CD4-positive, CD25-positive, alpha-beta regulatory T cell (primary cell): ENCODE measurements at regions not wholly inside any gene's neighbourhood (a gene's known extent, or its start where the extent isn't known, plus 50 kb on each side); places are given as distances from the start of the nearest gene placed in this dataset.
A peak's percentile ranks its signal among the peaks of the same experiment; 100 is the strongest.
"Not testable (repeated sequence)": the region's sequence is repeated elsewhere in the genome, so short reads cannot be mapped to it uniquely, and the experiment has no call there.

Experiments
- ATAC-seq, 2 donors: fragments of 150-1000 bp; cut with Tn5 transposase; one replicate each; pipeline ENCODE4 v1.10.0; 2021; ENCODE audit warnings: low read depth in 2 of 2, moderate number of reproducible peaks in 2 of 2, moderate library complexity in 1 of 2
- DNase-seq, 3 donors: peaks; one replicate each; pipeline versions ENCODE4 v3.0.0 to v3.0.0-alpha.2; 2012 to 2022; ENCODE audit warnings: mixed read lengths in 1 of 3
- H3K27ac ChIP-seq: one replicate; pipeline ENCODE4 v1.7.0; 2013; ENCODE audit warnings: mild to moderate bottlenecking, low read length; ENCODE audit not compliant: insufficient read depth, poor library complexity, severe bottlenecking
- H3K27me3 ChIP-seq: one replicate; pipeline ENCODE4 v1.7.0; 2013; ENCODE audit warnings: low read length; ENCODE audit not compliant: control insufficient read depth, insufficient read depth
- H3K36me3 ChIP-seq: one replicate; pipeline ENCODE4 v1.7.0; 2013; ENCODE audit warnings: mild to moderate bottlenecking, low read length, moderate library complexity; ENCODE audit not compliant: control insufficient read depth, insufficient read depth
- H3K4me1 ChIP-seq: 2 replicates; pipeline ENCODE4 v1.7.0; 2013; ENCODE audit warnings: mild to moderate bottlenecking, low read length; ENCODE audit not compliant: insufficient read depth, control insufficient read depth, poor library complexity, severe bottlenecking
- H3K4me3 ChIP-seq: one replicate; pipeline ENCODE4 v1.7.0; 2013; ENCODE audit warnings: low read depth, mild to moderate bottlenecking, low read length, moderate library complexity
- H3K9me3 ChIP-seq, 2 experiments: 1 replicate in 1 of 2; 2 replicates in 1 of 2; pipeline ENCODE4 v1.7.0; 2013; ENCODE audit warnings: low read length in 2 of 2, mild to moderate bottlenecking in 1 of 2, moderate library complexity in 1 of 2; ENCODE audit not compliant: control insufficient read depth in 2 of 2
- H3K27ac Mint-ChIP-seq, 3 donors: one replicate each; pipeline ENCODE4 v1.8.0; 2020 to 2022; ENCODE audit warnings: mild to moderate bottlenecking in 3 of 3, mixed read lengths in 3 of 3, moderate library complexity in 2 of 3
- H3K27me3 Mint-ChIP-seq: one replicate; pipeline ENCODE4 v1.8.0; 2022; ENCODE audit warnings: mild to moderate bottlenecking, mixed read lengths
- H3K36me3 Mint-ChIP-seq: one replicate; pipeline ENCODE4 v1.8.0; 2020; ENCODE audit warnings: mixed read lengths
- H3K4me1 Mint-ChIP-seq, 4 donors: one replicate each; pipeline ENCODE4 v1.8.0; 2020 to 2022; ENCODE audit warnings: mixed read lengths in 4 of 4, mild to moderate bottlenecking in 1 of 4
- H3K4me3 Mint-ChIP-seq, 4 donors: one replicate each; pipeline ENCODE4 v1.8.0; 2020 to 2022; ENCODE audit warnings: mild to moderate bottlenecking in 4 of 4, mixed read lengths in 4 of 4, moderate library complexity in 3 of 4
- H3K9me3 Mint-ChIP-seq, 7 donors: one replicate each; pipeline ENCODE4 v1.8.0; 2020 to 2022; ENCODE audit warnings: mixed read lengths in 7 of 7, mild to moderate bottlenecking in 3 of 7, moderate library complexity in 2 of 7

- H3K4me3 Mint-ChIP-seq = no peak overlapping the region
- Histone ChIP-seq H3K27me3 (no peaks in the 10 kb centered on the region), H3K4me1 (no peaks in the 10 kb centered on the region), H3K9me3 (no peaks in the 10 kb centered on the region), H3K27ac (no peak overlapping the region), H3K36me3 (no peaks in the 10 kb centered on the region), H3K4me3 (no peak overlapping the region)
- no peak overlapping the region for H3K27ac Mint-ChIP-seq
- H3K27me3 Mint-ChIP-seq = no peaks in the 10 kb centered on the region
- H3K9me3 Mint-ChIP-seq = peaks cover 0 to 5% (median under 1%) of the 10 kb centered on the region in 7 donors
- DNase-seq = peak in 1 of 3 donors; percentile 44
- ATAC-seq = no peak
- H3K36me3 Mint-ChIP-seq = no peaks in the 10 kb centered on the region
- H3K4me1 Mint-ChIP-seq = no peaks in the 10 kb centered on the region
These were observed 610.4 kb downstream of the IPMK start for GRCh38 chr10:57657164-57657765.

DNA sequence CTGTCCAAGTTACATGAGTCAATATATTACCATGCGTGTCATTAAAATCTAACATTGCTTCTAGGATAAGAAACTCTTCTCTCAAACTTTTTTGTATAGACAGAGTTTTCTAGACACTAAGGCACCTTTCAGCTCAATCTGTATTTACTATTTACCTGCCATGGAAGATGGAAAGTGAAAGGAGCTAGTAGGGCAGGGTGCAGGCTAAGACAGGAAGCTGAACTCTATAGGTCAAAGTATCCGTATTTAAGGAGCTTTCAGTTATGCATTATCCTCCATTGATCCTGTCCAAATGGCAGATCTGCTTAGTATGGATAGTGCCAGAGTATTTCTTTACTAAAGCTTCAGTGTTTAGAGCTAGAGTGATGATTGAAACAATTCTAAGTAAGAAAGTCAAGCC lies 612.8 kb downstream of the IPMK start:
- Histone ChIP-seq H3K27me3 (no peaks in the 10 kb centered on the region), H3K9me3 (no peaks in the 10 kb centered on the region), H3K27ac (no peak overlapping the region), H3K4me3 (no peak overlapping the region), H3K4me1 (no peaks in the 10 kb centered on the region), H3K36me3 (no peaks in the 10 kb centered on the region)
- Mint-ChIP-seq H3K4me1 (no peaks in the 10 kb centered on the region), H3K4me3 (no peak overlapping the region), H3K27ac (no peak overlapping the region), H3K27me3 (no peaks in the 10 kb centered on the region), H3K9me3 (peaks cover 0 to 5% (median 3%) of the 10 kb centered on the region in 7 donors), H3K36me3 (no peaks in the 10 kb centered on the region)
- no peak for ATAC-seq
- DNase-seq = no peak

GRCh38 chr10:57645108-57645507 lies 622.6 kb downstream of the IPMK start:
- not testable (repeated sequence) for ATAC-seq, H3K27me3 ChIP-seq, H3K4me1 Mint-ChIP-seq, H3K4me3 Mint-ChIP-seq, DNase-seq, H3K9me3 ChIP-seq, H3K36me3 ChIP-seq, H3K36me3 Mint-ChIP-seq, H3K27ac ChIP-seq, H3K4me1 ChIP-seq, H3K27me3 Mint-ChIP-seq, H3K4me3 ChIP-seq, H3K27ac Mint-ChIP-seq
- peaks cover 0 to 10% (median 4%) of the 10 kb centered on the region in 7 donors for H3K9me3 Mint-ChIP-seq

DNA sequence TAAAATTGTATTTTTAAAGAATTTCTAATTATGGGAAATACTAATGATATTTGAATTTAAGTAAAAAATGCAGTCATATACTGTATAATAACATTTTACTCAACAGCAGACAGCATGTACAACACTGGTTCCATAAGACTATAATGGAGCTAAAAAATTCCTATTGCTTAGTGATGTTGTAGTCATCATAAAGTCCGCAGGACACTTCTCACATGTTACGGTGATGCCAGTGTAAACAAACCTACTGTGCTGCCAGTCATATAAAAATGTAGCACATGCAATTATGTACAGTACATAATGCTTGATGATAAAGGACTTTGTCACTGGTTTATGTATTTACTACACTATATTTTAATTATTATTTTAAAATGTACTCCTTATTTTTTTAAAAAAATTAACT lies 629.3 kb downstream of the IPMK start:
- no peaks in the 10 kb centered on the region for H3K36me3 ChIP-seq

DNA sequence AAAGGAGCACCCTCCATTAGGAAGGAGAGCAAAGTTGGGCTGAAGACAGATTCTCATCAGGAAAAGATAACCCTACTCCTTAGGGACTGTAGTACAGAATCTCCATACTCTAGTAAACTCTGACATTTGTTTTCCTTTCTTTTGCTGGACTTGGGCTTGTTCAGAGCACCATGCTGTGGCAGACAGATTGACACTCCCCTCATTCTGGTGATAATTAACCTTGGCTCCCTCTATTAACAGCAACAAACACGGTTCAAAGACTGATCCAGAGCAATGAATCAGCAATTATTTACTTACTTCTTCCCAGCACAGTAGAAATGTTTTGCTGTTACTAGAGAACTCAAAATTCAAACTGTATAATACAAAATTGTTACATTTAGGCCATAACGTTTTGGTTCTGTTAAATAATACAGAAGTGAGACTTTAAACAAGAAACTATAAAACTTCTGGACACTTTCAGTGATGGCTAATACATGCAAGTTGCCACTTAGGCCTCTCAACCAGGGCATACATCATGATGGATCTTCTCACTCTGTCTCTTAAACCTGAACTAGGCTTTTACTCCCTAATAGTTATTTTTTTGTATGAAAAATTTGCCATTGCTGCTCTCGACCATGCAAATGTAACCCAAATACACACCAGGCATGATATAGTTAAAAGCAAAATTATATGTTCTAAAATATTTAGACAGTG lies 639.0 kb downstream of the IPMK start:
- Mint-ChIP-seq H3K9me3 (peaks cover 0 to 6% (median 3%) of the 10 kb centered on the region in 7 donors), H3K4me3 (no peak overlapping the region), H3K4me1 (no peaks in the 10 kb centered on the region), H3K27me3 (no peaks in the 10 kb centered on the region), H3K27ac (no peak overlapping the region), H3K36me3 (no peaks in the 10 kb centered on the region)
- H3K4me3 ChIP-seq = no peak overlapping the region
- H3K27me3 ChIP-seq = no peaks in the 10 kb centered on the region
- H3K9me3 ChIP-seq = no peaks in the 10 kb centered on the region
- no peaks in the 10 kb centered on the region for H3K4me1 ChIP-seq
- no peak overlapping the region for H3K27ac ChIP-seq
- H3K36me3 ChIP-seq = no peaks in the 10 kb centered on the region
- no peak for ATAC-seq
- no peak for DNase-seq

More for the DNA sequence above, 629.3 kb downstream of the IPMK start:
- no peak overlapping the region for H3K27ac ChIP-seq
- H3K27me3 ChIP-seq = no peaks in the 10 kb centered on the region
- Mint-ChIP-seq H3K4me3 (no peak overlapping the region), H3K4me1 (no peaks in the 10 kb centered on the region), H3K9me3 (peaks cover 0 to 5% (median 2%) of the 10 kb centered on the region in 7 donors), H3K36me3 (no peaks in the 10 kb centered on the region), H3K27me3 (no peaks in the 10 kb centered on the region), H3K27ac (no peak overlapping the region)
- H3K4me3 ChIP-seq = no peak overlapping the region
- H3K9me3 ChIP-seq = no peaks in the 10 kb centered on the region
- DNase-seq = no peak
- no peaks in the 10 kb centered on the region for H3K4me1 ChIP-seq
- ATAC-seq = no peak

DNA sequence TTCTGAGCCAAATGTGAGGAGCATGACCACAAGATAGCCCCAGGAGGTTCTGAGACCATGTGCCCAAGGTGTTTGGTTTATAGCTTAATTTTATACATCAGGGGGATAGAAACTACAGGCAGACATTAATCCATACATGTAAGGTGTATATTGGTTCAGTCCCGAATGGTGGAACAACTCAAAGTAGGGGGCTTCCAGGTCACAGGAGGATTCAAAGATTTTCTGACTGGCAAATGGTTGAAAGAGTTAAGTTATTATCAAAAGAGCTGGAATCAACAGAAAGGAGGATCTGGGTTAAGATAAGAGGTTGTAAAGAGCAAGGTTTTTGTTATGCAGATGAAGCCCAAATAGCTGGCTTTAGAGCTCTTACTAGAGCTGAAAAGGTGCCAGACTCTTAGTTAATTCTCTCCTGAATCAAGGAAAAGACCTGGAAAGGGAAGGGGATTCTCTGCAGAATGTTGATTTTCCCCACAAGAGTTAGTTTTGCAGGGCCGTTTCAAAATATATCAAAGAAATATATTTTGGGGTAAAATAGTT lies 640.0 kb downstream of the IPMK start:
- H3K36me3 ChIP-seq = no peaks in the 10 kb centered on the region
- H3K4me3 ChIP-seq = no peak overlapping the region
- H3K27ac ChIP-seq = no peak overlapping the region
- no peak overlapping the region for H3K4me3 Mint-ChIP-seq
- no peaks in the 10 kb centered on the region for H3K36me3 Mint-ChIP-seq
- H3K27me3 Mint-ChIP-seq = no peaks in the 10 kb centered on the region
- no peaks in the 10 kb centered on the region for H3K27me3 ChIP-seq
- DNase-seq (no peak), ATAC-seq (no peak)
- peaks cover 0 to 4% (median 3%) of the 10 kb centered on the region in 7 donors for H3K9me3 Mint-ChIP-seq
- no peaks in the 10 kb centered on the region for H3K4me1 ChIP-seq
- no peaks in the 10 kb centered on the region for H3K4me1 Mint-ChIP-seq
- no peak overlapping the region for H3K27ac Mint-ChIP-seq
- H3K9me3 ChIP-seq = no peaks in the 10 kb centered on the region

- Mint-ChIP-seq H3K36me3 (no peaks in the 10 kb centered on the region), H3K27ac (no peak overlapping the region), H3K4me3 (no peak overlapping the region), H3K27me3 (no peaks in the 10 kb centered on the region), H3K9me3 (peaks cover 0 to 8% (median 3%) of the 10 kb centered on the region in 7 donors), H3K4me1 (no peaks in the 10 kb centered on the region)
- no peak for ATAC-seq
- H3K4me1 ChIP-seq = no peaks in the 10 kb centered on the region
- no peaks in the 10 kb centered on the region for H3K36me3 ChIP-seq
- no peak overlapping the region for H3K27ac ChIP-seq
- no peaks in the 10 kb centered on the region for H3K27me3 ChIP-seq
- H3K4me3 ChIP-seq = no peak overlapping the region
- no peak for DNase-seq
- no peaks in the 10 kb centered on the region for H3K9me3 ChIP-seq
These were observed 642.7 kb downstream of the IPMK start for GRCh38 chr10:57624856-57625592.
